K562 (cell line): ENCODE measurements at regions not wholly inside any gene's neighbourhood (a gene's known extent, or its start where the extent isn't known, plus 50 kb on each side); places are given as distances from the start of the nearest gene placed in this dataset.

ENCODE experiments used
- ATAC-seq: fragments of 200-7000 bp; cut with Tn5 transposase; 3 replicates; pipeline ENCODE4 v1.9.1; 2020; ENCODE audit warnings: moderate library complexity
- BruUV-seq: library from RNA; stranded (reverse); fragments of 400-500 nt; replicated peaks from 2 replicates; lab custom pipeline; 2021; lab: Mats Ljungman, UMichigan
- CTCF ChIA-PET: fragments of 300-600 bp; formaldehyde crosslinking; extraction: SDS; loops from one replicate; lab custom pipeline; 2021; ENCODE audit warnings: low intra/inter-chr PET ratio; lab: Yijun Ruan, JAX
- POLR2A ChIA-PET: fragments of 300-600, 350-650 bp; sonication (Branson Sonifier 250); formaldehyde crosslinking; extraction: SDS; loops from one replicate; lab custom pipeline; 2021; ENCODE audit warnings: antibody characterized with exemption, inconsistent platforms; lab: Yijun Ruan, JAX
- DNase-seq, 4 experiments: peaks; one replicate each; pipeline versions ENCODE4 v3.0.0 to v3.0.0-alpha.2; 2011 to 2018; ENCODE audit warnings: low spot score in 3 of 4, mixed read lengths in 3 of 4; ENCODE audit errors: extremely low read depth in 1 of 4
- FAIRE-seq: peaks from 2 replicates; lab custom pipeline; 2011; peaks lifted over from hg19 to GRCh38; lab: Jason Lieb, UNC
- H2AFZ ChIP-seq: 2 replicates; pipeline ENCODE4 v1.6.0; 2011; ENCODE audit warnings: low read depth, low read length, control low read depth, inconsistent platforms
- H3K27ac ChIP-seq: fragments of 200-600 bp; 3 replicates; pipeline ENCODE4 v1.8.0; 2011; ENCODE audit warnings: low read depth, mild to moderate bottlenecking, control low read depth, inconsistent platforms, low read length, moderate library complexity, mixed read lengths; ENCODE audit errors: extremely low read depth
- H3K27me3 ChIP-seq, 2 experiments: fragments of 300-600 bp in 1 of 2; 2 replicates in 1 of 2; 3 replicates in 1 of 2; pipeline versions ENCODE4 v1.6.0 to v1.8.0; 2011; ENCODE audit warnings: inconsistent platforms in 2 of 2, low read length in 2 of 2, mild to moderate bottlenecking in 1 of 2, mixed read lengths in 1 of 2, moderate library complexity in 1 of 2; ENCODE audit not compliant: control insufficient read depth in 2 of 2, insufficient read depth in 2 of 2
- H3K36me3 ChIP-seq: fragments of 300-600 bp; 3 replicates; pipeline ENCODE4 v1.8.0; 2011; ENCODE audit warnings: mild to moderate bottlenecking, low read length, inconsistent platforms; ENCODE audit not compliant: control insufficient read depth, insufficient read depth
- H3K4me1 ChIP-seq, 2 experiments: fragments of 200-600 bp in 1 of 2; replicated peaks in 1 of 2; 2 replicates in 1 of 2; 3 replicates in 1 of 2; pipeline versions ENCODE4 v1.5.1 to v1.8.0; 2011; ENCODE audit warnings: inconsistent platforms in 2 of 2, low read length in 2 of 2, mild to moderate bottlenecking in 1 of 2, mixed read lengths in 1 of 2, moderate library complexity in 1 of 2; ENCODE audit not compliant: control insufficient read depth in 2 of 2, insufficient read depth in 2 of 2
- H3K4me2 ChIP-seq: 2 replicates; pipeline ENCODE4 v1.6.1; 2011; ENCODE audit warnings: low read length, control low read depth, inconsistent platforms, mixed read lengths; ENCODE audit not compliant: insufficient read depth
- H3K4me3 ChIP-seq: fragments of 200-600 bp; sonication (generic), shearing (Covaris generic); 2 replicates; pipeline ENCODE4 v1.5.1; 2016; ENCODE audit warnings: control low read depth, inconsistent platforms
- H3K79me2 ChIP-seq: fragments of 200-600 bp; 3 replicates; pipeline ENCODE4 v1.8.0; 2011; ENCODE audit warnings: low read length, inconsistent platforms; ENCODE audit not compliant: control insufficient read depth, insufficient read depth
- H3K9ac ChIP-seq, 2 experiments: 2 replicates each; pipeline versions ENCODE4 v1.6.0 to v1.6.1; 2011; ENCODE audit warnings: low read depth in 2 of 2, low read length in 2 of 2, control low read depth in 1 of 2, inconsistent platforms in 1 of 2, mild to moderate bottlenecking in 1 of 2, mixed read lengths in 1 of 2; ENCODE audit not compliant: insufficient read depth in 1 of 2
- H3K9me1 ChIP-seq: one replicate; pipeline ENCODE4 v1.6.0; 2011; ENCODE audit warnings: inconsistent platforms, mild to moderate bottlenecking, low read length, moderate library complexity; ENCODE audit not compliant: control insufficient read depth, insufficient read depth
- H3K9me3 ChIP-seq: replicated peaks from 2 replicates; pipeline ENCODE4 v1.5.1; 2011; ENCODE audit warnings: low read depth, low read length, inconsistent platforms; ENCODE audit not compliant: control insufficient read depth, insufficient read depth
- H4K20me1 ChIP-seq: replicated peaks from 2 replicates; pipeline ENCODE4 v1.6.1; 2011; ENCODE audit warnings: low read length, inconsistent platforms, mixed read lengths; ENCODE audit not compliant: control insufficient read depth, insufficient read depth
- ATF7 ChIP-seq: fragments of 450-650 bp; IDR thresholded peaks from 2 replicates; pipeline ENCODE4 v1.7.1; 2014; ENCODE audit warnings: mild to moderate bottlenecking, moderate library complexity
- CEBPB ChIP-seq: fragments of 450-650 bp; IDR thresholded peaks from 2 replicates; pipeline ENCODE4 v1.6.1; 2016; ENCODE audit warnings: missing genetic modification characterization, missing compliant biosample characterization
- CEBPG ChIP-seq, 3 experiments: fragments of 200-800 bp in 1 of 3; sonication (Bioruptor generic) in 1 of 3; sonication (generic) in 1 of 3; formaldehyde crosslinking in 1 of 3; IDR thresholded peaks in 2 of 3; conservative IDR thresholded peaks in 1 of 3; 2 replicates each; pipeline versions ENCODE4 v1.6.1 to v1.8.0; 2016 to 2022; ENCODE audit warnings: missing compliant biosample characterization in 2 of 3, missing genetic modification characterization in 2 of 3, mild to moderate bottlenecking in 1 of 3, missing genetic modification reagents in 1 of 3
- FOSL1 ChIP-seq: fragments of 200-800 bp; sonication (Bioruptor generic); conservative IDR thresholded peaks from 2 replicates; pipeline ENCODE4 v1.6.1; 2016; ENCODE audit warnings: missing genetic modification characterization, missing compliant biosample characterization
- GTF2A2 ChIP-seq: IDR thresholded peaks from 2 replicates; pipeline ENCODE4 v1.6.1; 2016; ENCODE audit warnings: mild to moderate bottlenecking, missing genetic modification characterization, missing compliant biosample characterization
- KDM1A ChIP-seq, 2 experiments: fragments of 450-650 bp; IDR thresholded peaks; 2 replicates each; pipeline ENCODE4 v1.6.1; 2016; ENCODE audit warnings: mild to moderate bottlenecking in 2 of 2
- LCOR ChIP-seq: sonication (generic); formaldehyde crosslinking; IDR thresholded peaks from 2 replicates; pipeline ENCODE4 v1.8.0; 2022; ENCODE audit warnings: mild to moderate bottlenecking, missing genetic modification reagents
- SMARCE1 ChIP-seq: fragments of 450-650 bp; IDR thresholded peaks from 2 replicates; pipeline ENCODE4 v1.7.1; 2016; ENCODE audit warnings: mild to moderate bottlenecking
- ZNF384 ChIP-seq: IDR thresholded peaks from 2 replicates; pipeline ENCODE4 v1.6.1; 2012; ENCODE audit warnings: low read depth, low read length, improper control_type of control experiment
- WGBS: fragments of 100-300 bp; shearing (Covaris generic); methylation state at CpG from one replicate; pipeline ENCODE4 v1.1.6; 2016; ENCODE audit warnings: low coverage, mixed read lengths; ENCODE audit not compliant: insufficient coverage; ENCODE audit errors: missing lambda C conversion rate; 5-methylcytosine and 5-hydroxymethylcytosine counted together
- in situ Hi-C: fragments of 300-500 bp; cut with MboI; formaldehyde crosslinking; loops from 4 replicates; pipeline ENCODE4 v1.15.0; 2018; ENCODE audit warnings: inconsistent platforms, mixed read lengths
- intact Hi-C: fragments of 100-400 bp; cut with micrococcal nuclease; formaldehyde crosslinking; loops from 2 replicates; pipeline ENCODE4 v1.14.2; 2022
- TF ChIP-seq, protein P1 (sequence below): fragments of 450-650 bp; IDR thresholded peaks from 2 replicates; pipeline ENCODE4 v1.6.1; 2016; ENCODE audit warnings: missing biosample characterization, missing genetic modification characterization
- TF ChIP-seq, protein P2 (sequence below): sonication (generic); IDR thresholded peaks from 2 replicates; pipeline ENCODE4 v1.6.1; 2016

DNA sequence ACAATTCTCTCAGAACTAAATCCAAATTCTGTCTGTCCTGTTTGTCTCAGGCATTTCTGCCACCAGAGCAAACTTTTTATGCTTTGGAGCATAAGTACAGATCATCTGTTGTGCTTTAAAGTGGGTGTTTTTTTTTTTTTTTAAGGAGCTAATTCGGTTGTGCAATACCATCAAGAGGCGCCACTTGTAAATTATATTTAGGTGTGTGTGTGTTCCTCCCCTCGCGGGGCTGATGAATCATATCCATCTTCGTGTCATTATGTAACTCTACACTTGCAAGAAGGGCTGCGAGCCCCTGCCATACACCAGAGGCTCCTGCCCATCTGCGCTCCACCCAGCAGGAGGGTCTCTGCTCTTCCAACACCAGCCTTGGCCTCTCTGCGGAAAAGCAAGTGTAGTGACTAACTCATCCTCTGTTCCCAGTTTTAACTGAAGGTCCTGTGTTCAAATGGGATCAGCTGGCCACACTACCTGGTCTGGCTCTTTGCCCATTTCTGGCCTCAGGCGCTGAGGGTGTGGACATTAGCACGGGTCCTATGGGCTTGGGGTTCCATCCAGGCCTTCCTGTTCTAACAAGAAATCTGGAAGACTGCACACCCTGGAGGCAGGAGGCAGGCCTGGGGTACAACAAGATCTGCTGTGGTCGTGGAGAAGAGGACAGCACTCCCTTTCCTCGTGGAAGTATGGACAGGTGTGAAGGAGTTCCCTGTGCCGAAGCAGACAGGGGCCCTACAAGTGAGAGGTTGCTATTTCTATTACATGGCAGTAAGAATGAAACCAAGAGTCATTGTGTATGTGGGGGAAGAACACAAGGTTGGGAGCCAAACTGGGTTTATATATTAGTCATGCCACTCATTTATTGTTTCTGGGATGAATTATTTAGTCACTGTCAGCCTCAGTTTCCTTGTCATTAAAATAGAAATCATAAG is 96.1 kb upstream of the MBNL2 start (continued):
- TF ChIP-seq ZNF384, result 0 out of 2 replicates have a peak, but pooled peaks have one; percentile 15
- TF ChIP-seq CEBPB (tag), result peak; percentile 74
- TF ChIP-seq ATF7, result no peak
- 0 out of 2 replicates have a peak, but pooled peaks have one; percentile 35 for TF ChIP-seq FOSL1 (tag)
- TF ChIP-seq, protein P1, sequence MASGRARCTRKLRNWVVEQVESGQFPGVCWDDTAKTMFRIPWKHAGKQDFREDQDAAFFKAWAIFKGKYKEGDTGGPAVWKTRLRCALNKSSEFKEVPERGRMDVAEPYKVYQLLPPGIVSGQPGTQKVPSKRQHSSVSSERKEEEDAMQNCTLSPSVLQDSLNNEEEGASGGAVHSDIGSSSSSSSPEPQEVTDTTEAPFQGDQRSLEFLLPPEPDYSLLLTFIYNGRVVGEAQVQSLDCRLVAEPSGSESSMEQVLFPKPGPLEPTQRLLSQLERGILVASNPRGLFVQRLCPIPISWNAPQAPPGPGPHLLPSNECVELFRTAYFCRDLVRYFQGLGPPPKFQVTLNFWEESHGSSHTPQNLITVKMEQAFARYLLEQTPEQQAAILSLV (tag), result no peak
- no peak for TF ChIP-seq SMARCE1
- TF ChIP-seq GTF2A2, result no peak

DNA sequence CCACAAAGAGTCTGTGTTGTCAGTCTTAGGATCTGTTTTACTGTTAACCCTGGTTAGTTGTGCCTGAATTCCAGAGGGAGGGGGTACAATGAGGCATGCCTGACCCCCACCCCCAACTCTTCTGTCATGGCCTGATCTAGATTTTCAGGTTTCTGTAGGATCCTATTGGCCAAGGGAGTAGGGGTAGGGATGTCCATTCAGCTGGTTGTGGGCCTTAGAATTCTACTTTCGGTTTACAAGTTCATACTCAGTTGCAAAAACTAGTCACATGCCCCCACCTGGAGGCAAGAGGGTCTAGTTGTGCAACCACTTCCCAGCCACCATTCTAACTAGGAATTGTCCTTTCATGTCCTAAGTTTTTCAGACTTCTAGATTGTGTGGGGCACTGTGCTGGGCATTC is 94.3 kb upstream of the MBNL2 start:
- Histone ChIP-seq H3K79me2 (no peaks in the 10 kb centered on the region), H2AFZ (no peak overlapping the region), H3K27me3 (peaks cover 0 to 5% of the 10 kb centered on the region in 2 experiments; a peak in 1 of 5 replicates), H3K4me2 (no peak overlapping the region), H3K27ac (no peak overlapping the region), H3K9ac (no peak overlapping the region), H3K36me3 (no peaks in the 10 kb centered on the region), H3K9me1 (no peaks in the 10 kb centered on the region), H3K4me1 (peaks cover 0 to 9% of the 10 kb centered on the region in 2 experiments; a peak in 3 of 5 replicates), H3K4me3 (no peak overlapping the region), H4K20me1 (no peaks in the 10 kb centered on the region), H3K9me3 (no peaks in the 10 kb centered on the region)
- intact Hi-C loops, result no loop called here
- in situ Hi-C loops, result no loop called here
- DNase-seq (no peak), ATAC-seq (no peak), FAIRE-seq (no peak)
- TF ChIP-seq CEBPG (CRISPR knock-in tag; IDR thresholded peaks at IDR 0.05) (no peak), CEBPG (tag; conservative IDR thresholded peaks at IDR 0.05 in 1 of 2, IDR thresholded peaks at IDR 0.05 in 1 of 2) (0 out of 4 replicates have a peak, but pooled peaks of 1 of the 2 experiments have one; percentile 15), CEBPB (tag) (peak; percentile 54), KDM1A (IDR thresholded peaks at IDR 0.05) (no peak), LCOR (CRISPR knock-in tag) (no peak)
- TF ChIP-seq, protein P2, sequence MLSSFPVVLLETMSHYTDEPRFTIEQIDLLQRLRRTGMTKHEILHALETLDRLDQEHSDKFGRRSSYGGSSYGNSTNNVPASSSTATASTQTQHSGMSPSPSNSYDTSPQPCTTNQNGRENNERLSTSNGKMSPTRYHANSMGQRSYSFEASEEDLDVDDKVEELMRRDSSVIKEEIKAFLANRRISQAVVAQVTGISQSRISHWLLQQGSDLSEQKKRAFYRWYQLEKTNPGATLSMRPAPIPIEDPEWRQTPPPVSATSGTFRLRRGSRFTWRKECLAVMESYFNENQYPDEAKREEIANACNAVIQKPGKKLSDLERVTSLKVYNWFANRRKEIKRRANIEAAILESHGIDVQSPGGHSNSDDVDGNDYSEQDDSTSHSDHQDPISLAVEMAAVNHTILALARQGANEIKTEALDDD, result peak; percentile 64
- 0% methylated on average over 1 of the region's 1 CpG for WGBS
- CTCF ChIA-PET, result no interaction called here
- no TSS peak for BruUV-seq
- POLR2A ChIA-PET, result no interaction called here
